Panc1 (cell line): ENCODE measurements at regions not wholly inside any gene's neighbourhood (a gene's known extent, or its start where the extent isn't known, plus 50 kb on each side); places are given as distances from the start of the nearest gene placed in this dataset.

ENCODE experiments used
- ATAC-seq: fragments of 200-7000 bp; cut with Tn5 transposase; 2 replicates; pipeline ENCODE4 v1.9.1; 2020; ENCODE audit warnings: mild to moderate bottlenecking, moderate library complexity
- BruUV-seq: library from RNA; stranded (reverse); fragments of 400-500 nt; replicated peaks from 2 replicates; lab custom pipeline; 2021; lab: Mats Ljungman, UMichigan
- CTCF ChIA-PET: fragments of 300-600 bp; sonication (Branson Sonifier 250); formaldehyde crosslinking; loops from one replicate; lab custom pipeline; 2022; ENCODE audit warnings: antibody characterized with exemption; lab: Charles Lee
- POLR2A ChIA-PET: fragments of 300-600 bp; sonication (Branson Sonifier 250); formaldehyde crosslinking; loops from one replicate; lab custom pipeline; 2022; ENCODE audit warnings: antibody characterized with exemption; lab: Charles Lee
- DNase-seq: peaks from one replicate; pipeline ENCODE4 v3.0.0-alpha.2; 2010; ENCODE audit warnings: low read depth, low spot score
- H3K27ac ChIP-seq: 2 replicates; pipeline ENCODE4 v1.5.1; 2011; ENCODE audit warnings: mild to moderate bottlenecking, low read length, inconsistent platforms
- H3K27me3 ChIP-seq: fragments of 200-500 bp; sonication (Bioruptor generic); 2 replicates; pipeline ENCODE4 v1.6.0; 2014; ENCODE audit warnings: low read length, inconsistent platforms; ENCODE audit not compliant: control insufficient read depth, insufficient read depth
- H3K36me3 ChIP-seq: fragments of 200-500 bp; sonication (Bioruptor generic); 2 replicates; pipeline ENCODE4 v1.5.1; 2014; ENCODE audit warnings: inconsistent platforms, mild to moderate bottlenecking, low read length, moderate library complexity; ENCODE audit not compliant: control insufficient read depth, insufficient read depth
- H3K4me1 ChIP-seq: 2 replicates; pipeline ENCODE4 v1.5.1; 2011; ENCODE audit warnings: inconsistent platforms, mild to moderate bottlenecking, low read length, moderate library complexity; ENCODE audit not compliant: control insufficient read depth, insufficient read depth
- H3K4me3 ChIP-seq, 2 experiments: 2 replicates each; pipeline ENCODE4 v1.5.1; 2011 to 2012; ENCODE audit warnings: low read depth in 2 of 2, low read length in 2 of 2, mild to moderate bottlenecking in 2 of 2, inconsistent platforms in 1 of 2, moderate library complexity in 1 of 2
- H3K9me3 ChIP-seq: fragments of 200-500 bp; sonication (Bioruptor generic); 2 replicates; pipeline ENCODE4 v1.5.1; 2014; ENCODE audit warnings: low read depth, mild to moderate bottlenecking, inconsistent platforms, low read length, moderate library complexity; ENCODE audit not compliant: control insufficient read depth, insufficient read depth
- POLR2AphosphoS5 ChIP-seq: IDR thresholded peaks from 2 replicates; pipeline ENCODE4 v1.6.1; 2012; ENCODE audit warnings: mild to moderate bottlenecking, low read depth, low read length, moderate library complexity
- SIN3A ChIP-seq: IDR thresholded peaks from 2 replicates; pipeline ENCODE4 v1.6.1; 2012; ENCODE audit warnings: low read depth, mild to moderate bottlenecking, low read length, moderate library complexity, borderline replicate concordance; ENCODE audit not compliant: insufficient read depth
- TCF7L2 ChIP-seq: IDR thresholded peaks from 2 replicates; pipeline ENCODE4 v1.6.1; 2011; ENCODE audit warnings: mild to moderate bottlenecking, low read depth, low read length, inconsistent platforms
- in situ Hi-C: cut with HindIII; loops from 2 replicates; pipeline ENCODE4 v1.10.0; 2016; ENCODE audit warnings: low sequenced_read_pairs, low pct_unique_long_range_greater_than_20kb
- intact Hi-C: fragments of 100-400 bp; cut with micrococcal nuclease; formaldehyde crosslinking; loops from one replicate; pipeline ENCODE4 v1.10.0; 2022; ENCODE audit not compliant: unreplicated experiment
- TF ChIP-seq, protein P1 (sequence below): fragments of 450-650 bp; IDR thresholded peaks from 2 replicates; pipeline ENCODE4 v1.5.1; 2017; ENCODE audit warnings: mild to moderate bottlenecking
- TF ChIP-seq, protein P2 (sequence below), 2 experiments: IDR thresholded peaks; 2 replicates each; pipeline ENCODE4 v1.6.1; 2011 to 2012; ENCODE audit warnings: low read depth in 2 of 2, control low read depth in 1 of 2, low read length in 1 of 2, mild to moderate bottlenecking in 1 of 2, moderate library complexity in 1 of 2; ENCODE audit not compliant: insufficient read depth in 1 of 2

DNA sequence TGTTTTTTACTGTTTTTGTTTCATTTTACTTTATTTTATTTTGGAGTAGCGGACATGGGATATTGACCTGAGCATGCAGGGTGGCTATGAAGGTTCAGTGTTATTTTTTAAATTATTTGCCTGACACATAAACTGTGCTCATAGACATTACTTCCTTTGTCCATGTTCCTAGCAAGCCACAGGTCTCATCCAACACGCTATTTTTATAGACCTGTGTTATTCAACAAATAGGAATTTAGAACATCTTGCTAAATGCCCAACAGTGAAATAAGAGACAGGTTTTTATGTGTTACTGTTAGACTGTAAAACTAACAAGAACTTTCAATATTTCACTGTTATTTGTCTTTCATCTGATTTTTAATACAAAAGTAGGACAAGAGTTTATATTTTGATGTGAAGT is 756.4 kb downstream of the KCNT2 start:
- H3K9me3 ChIP-seq, result no peaks in the 10 kb centered on the region
- no peak overlapping the region for H3K4me3 ChIP-seq
- ATAC-seq (no peak), DNase-seq (no peak)
- H3K27me3 ChIP-seq, result no peaks in the 10 kb centered on the region
- H3K36me3 ChIP-seq, result no peaks in the 10 kb centered on the region
- no peak overlapping the region for H3K27ac ChIP-seq
- BruUV-seq, result no TSS peak
- in situ Hi-C loops (no loop called here), intact Hi-C loops (no loop called here)
- no peaks in the 10 kb centered on the region for H3K4me1 ChIP-seq
- ChIA-PET CTCF (no interaction called here), POLR2A (no interaction called here)
- TF ChIP-seq TCF7L2, result no peak
- TF ChIP-seq, protein P1, sequence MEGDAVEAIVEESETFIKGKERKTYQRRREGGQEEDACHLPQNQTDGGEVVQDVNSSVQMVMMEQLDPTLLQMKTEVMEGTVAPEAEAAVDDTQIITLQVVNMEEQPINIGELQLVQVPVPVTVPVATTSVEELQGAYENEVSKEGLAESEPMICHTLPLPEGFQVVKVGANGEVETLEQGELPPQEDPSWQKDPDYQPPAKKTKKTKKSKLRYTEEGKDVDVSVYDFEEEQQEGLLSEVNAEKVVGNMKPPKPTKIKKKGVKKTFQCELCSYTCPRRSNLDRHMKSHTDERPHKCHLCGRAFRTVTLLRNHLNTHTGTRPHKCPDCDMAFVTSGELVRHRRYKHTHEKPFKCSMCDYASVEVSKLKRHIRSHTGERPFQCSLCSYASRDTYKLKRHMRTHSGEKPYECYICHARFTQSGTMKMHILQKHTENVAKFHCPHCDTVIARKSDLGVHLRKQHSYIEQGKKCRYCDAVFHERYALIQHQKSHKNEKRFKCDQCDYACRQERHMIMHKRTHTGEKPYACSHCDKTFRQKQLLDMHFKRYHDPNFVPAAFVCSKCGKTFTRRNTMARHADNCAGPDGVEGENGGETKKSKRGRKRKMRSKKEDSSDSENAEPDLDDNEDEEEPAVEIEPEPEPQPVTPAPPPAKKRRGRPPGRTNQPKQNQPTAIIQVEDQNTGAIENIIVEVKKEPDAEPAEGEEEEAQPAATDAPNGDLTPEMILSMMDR, result no peak
- TF ChIP-seq POLR2AphosphoS5, result no peak
- TF ChIP-seq, protein P2, sequence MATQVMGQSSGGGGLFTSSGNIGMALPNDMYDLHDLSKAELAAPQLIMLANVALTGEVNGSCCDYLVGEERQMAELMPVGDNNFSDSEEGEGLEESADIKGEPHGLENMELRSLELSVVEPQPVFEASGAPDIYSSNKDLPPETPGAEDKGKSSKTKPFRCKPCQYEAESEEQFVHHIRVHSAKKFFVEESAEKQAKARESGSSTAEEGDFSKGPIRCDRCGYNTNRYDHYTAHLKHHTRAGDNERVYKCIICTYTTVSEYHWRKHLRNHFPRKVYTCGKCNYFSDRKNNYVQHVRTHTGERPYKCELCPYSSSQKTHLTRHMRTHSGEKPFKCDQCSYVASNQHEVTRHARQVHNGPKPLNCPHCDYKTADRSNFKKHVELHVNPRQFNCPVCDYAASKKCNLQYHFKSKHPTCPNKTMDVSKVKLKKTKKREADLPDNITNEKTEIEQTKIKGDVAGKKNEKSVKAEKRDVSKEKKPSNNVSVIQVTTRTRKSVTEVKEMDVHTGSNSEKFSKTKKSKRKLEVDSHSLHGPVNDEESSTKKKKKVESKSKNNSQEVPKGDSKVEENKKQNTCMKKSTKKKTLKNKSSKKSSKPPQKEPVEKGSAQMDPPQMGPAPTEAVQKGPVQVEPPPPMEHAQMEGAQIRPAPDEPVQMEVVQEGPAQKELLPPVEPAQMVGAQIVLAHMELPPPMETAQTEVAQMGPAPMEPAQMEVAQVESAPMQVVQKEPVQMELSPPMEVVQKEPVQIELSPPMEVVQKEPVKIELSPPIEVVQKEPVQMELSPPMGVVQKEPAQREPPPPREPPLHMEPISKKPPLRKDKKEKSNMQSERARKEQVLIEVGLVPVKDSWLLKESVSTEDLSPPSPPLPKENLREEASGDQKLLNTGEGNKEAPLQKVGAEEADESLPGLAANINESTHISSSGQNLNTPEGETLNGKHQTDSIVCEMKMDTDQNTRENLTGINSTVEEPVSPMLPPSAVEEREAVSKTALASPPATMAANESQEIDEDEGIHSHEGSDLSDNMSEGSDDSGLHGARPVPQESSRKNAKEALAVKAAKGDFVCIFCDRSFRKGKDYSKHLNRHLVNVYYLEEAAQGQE (IDR thresholded peaks at IDR 0.05; ENCODE audit: insufficient read depth in 1 of 2, low read depth in 2 of 2, low read length in 1 of 2), result no peak
- TF ChIP-seq SIN3A, result no peak

- Histone ChIP-seq H3K9me3 (no peaks in the 10 kb centered on the region), H3K4me3 (no peak overlapping the region), H3K27me3 (no peaks in the 10 kb centered on the region), H3K36me3 (no peaks in the 10 kb centered on the region), H3K4me1 (no peaks in the 10 kb centered on the region), H3K27ac (no peak overlapping the region)
- DNase-seq (no peak), ATAC-seq (no peak)
- TF ChIP-seq, protein P2 (IDR thresholded peaks at IDR 0.05; ENCODE audit: insufficient read depth in 1 of 2, low read depth in 2 of 2, low read length in 1 of 2), result no peak
- TF ChIP-seq POLR2AphosphoS5 (no peak), SIN3A (no peak), TCF7L2 (no peak)
- TF ChIP-seq, protein P1, result no peak
- in situ Hi-C loops (no loop called here), intact Hi-C loops (no loop called here)
- ChIA-PET CTCF (no interaction called here), POLR2A (no interaction called here)
- no TSS peak for BruUV-seq
Measured at GRCh38 chr1:195851016-195851601, 757.1 kb downstream of the KCNT2 start.
